Endometrium (tissue), 2 donors: ENCODE measurements at regions not wholly inside any gene's neighbourhood (a gene's known extent, or its start where the extent isn't known, plus 50 kb on each side); places are given as distances from the start of the nearest gene placed in this dataset.
A peak's percentile ranks its signal among the peaks of the same experiment; 100 is the strongest.

Experiments used
- FAIRE-seq: peaks from 2 replicates; lab custom pipeline; 2012; peaks lifted over from hg19 to GRCh38; lab: Jason Lieb, UNC
- donor health status: control.
- donor health status: control.

- FAIRE-seq, result no peak
Measured at GRCh38 chr16:66171578-66171977, 194.9 kb upstream of the CDH5 start.

DNA sequence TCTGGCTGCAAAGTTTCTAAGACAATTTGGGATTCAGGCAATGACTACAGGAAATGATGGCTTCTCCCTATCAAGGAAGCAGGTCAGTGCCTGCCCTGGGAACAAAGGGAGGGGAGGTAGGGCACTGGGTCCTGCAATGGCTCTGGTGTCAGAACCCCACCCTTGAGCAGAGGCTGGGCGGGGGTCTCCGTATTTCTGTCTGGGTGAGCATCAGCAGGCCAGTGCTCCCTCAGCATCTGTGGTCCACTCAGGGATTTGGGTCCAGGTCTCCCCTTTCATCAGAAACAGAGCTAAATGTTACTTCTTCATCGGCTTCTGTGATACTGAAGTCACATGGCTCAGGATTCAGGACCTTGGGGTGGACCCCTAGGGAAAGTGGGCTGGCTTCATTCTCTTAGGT is 195.5 kb upstream of the CDH5 start:
- FAIRE-seq, result no peak

DNA sequence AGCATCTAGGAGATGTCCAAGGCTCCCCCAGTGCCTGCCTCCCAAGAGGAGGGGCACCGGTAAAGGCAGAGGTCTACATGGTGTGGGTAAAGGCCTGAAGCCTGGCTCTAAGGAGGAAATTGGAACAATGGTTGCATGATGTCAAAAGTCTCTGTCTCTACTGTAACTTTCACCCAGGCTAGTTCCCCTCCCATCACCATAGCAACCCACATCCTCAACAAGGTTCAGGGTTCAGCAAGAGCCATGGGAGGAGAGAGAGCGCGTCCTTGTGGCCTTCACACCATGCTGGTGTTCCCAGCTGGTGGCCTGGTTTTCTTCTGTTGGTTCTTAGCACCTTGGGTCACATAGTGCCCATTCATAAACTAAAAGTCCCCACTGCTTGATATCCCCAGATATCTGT is 196.7 kb upstream of the CDH5 start:
- FAIRE-seq, result no peak

- no peak for FAIRE-seq
Measured at GRCh38 chr16:66168777-66169176, 197.7 kb upstream of the CDH5 start.

- no peak for FAIRE-seq
Measured at GRCh38 chr16:66167564-66168291, 198.8 kb upstream of the CDH5 start.

DNA sequence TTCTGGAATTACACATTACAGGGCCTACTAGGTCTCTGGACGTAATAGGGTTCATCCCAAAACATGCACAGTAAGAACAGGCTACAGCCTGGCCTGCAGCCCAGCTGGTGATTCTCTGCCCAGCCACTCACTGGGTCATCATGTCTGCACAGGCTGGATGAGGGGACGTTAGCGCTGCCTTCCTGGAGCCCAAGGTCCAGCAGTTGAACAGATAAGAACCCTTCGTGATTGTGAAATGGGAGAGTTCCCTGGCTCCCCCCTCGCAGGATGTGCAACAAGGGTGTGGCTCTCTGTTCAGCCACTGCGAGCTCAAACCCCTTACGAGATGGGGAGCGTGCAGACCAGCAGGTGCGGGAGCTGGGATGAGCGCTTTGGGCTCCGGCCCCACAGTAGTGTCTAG is 200.0 kb upstream of the CDH5 start:
- no peak for FAIRE-seq

- no peak for FAIRE-seq
Measured at GRCh38 chr16:66165879-66166278, 200.6 kb upstream of the CDH5 start.

DNA sequence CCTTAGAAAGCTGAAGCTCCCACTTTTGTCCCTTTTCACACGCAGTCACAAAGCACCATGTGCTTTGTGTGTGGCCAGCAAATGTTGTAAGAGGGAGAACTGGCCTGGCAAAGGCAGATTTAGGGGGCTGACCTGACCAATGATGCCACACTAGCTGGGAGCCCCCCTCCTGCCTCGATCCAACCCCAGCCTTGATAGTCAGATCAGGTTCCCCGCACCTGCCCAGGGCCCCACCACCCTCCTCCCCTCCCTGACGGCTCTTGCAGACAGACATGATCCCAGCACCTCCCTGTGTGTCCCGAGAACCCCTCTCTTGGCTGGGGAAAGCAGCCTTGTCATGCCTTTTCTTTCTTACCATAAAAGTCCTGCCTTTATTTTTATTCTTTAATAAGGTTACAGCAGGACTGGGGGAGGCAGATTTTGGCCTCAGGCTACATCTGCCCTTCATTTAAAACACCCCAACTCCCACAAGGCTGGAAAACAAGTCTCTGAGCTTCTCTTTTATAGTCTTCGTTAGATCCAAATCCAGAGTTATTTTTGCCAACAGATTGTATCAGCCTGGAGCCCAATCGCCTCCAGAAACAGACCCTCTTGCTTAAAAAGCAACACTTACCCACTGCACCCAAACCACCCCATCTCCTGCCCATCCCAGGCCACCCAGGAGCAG is 201.8 kb upstream of the CDH5 start:
- FAIRE-seq, result peak; percentile 95

DNA sequence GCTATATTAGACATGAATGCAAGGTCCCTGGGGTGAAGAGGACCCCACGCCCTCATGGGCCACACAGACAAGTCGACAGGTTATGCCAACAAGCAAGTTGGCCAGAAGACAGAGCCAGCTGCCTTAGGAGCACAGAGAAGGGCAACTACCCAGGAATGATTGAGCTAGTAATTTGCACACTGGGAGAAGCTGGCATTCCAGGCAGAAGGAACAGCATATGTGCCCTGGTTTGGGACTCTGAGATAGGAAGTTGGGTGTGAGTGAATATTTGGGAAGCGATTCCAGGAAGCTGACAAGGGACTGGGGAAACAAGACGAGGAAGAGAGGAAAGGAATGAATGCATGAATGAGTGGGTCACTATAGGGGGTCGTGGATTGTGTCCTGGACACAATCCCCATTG is 203.7 kb upstream of the CDH5 start:
- no peak for FAIRE-seq

DNA sequence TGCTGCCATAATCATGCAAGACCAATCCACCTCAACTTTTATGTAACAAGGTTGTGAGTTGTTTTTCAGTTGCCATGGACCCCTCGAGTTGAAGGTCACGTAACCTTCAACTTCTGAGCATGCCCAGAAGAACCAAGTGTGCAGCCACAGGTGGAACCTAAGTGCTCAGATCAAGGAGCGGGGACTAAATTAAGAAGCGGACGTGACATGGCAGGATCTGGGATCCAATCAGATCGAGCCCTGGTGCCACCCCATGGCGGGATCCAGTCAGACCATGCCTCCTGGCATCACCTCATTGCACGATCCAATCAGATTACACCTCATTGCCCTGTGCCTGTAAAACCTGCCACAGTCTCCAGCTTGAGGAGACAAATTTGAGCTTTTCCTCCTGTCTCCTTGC is 204.5 kb upstream of the CDH5 start:
- FAIRE-seq, result no peak

DNA sequence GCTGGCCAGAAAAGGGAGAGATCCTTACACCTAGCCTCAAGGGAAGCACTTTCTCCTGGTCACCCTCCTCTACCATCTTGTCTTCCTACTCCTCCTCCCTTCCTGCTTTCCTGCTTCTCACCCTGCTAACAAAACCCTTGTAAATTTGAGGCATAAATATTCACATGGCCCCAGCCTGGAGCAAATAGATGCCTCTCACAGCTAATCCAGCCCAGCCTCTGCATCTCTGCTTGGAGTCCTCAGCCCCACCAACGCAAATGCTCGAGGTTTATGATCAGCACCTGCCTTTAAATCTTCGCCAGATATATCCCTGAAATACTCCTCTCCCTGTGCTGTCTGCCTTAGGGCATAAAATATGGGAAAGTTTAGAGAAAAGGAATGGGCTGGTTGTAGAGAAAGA is 205.2 kb upstream of the CDH5 start:
- no peak for FAIRE-seq

DNA sequence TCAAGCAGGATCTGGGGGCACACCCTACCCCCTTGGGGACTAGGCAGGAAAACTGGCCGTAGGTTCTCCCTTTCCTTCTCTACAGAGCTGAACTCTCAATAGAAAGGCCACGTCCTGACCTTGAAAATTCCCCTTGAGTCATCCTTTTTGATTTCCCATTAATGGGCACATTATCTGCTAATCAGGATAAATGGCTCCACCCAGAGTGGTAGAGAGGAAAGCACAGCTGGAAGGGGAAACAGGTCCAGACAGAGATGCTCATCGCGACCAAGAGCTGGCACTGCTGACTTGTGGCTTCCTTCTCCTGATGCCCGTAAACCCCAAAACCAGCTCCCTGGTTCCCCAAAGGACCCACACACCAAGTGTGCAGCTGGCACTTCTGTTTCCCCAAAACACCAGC is 206.5 kb upstream of the CDH5 start:
- FAIRE-seq, result no peak

DNA sequence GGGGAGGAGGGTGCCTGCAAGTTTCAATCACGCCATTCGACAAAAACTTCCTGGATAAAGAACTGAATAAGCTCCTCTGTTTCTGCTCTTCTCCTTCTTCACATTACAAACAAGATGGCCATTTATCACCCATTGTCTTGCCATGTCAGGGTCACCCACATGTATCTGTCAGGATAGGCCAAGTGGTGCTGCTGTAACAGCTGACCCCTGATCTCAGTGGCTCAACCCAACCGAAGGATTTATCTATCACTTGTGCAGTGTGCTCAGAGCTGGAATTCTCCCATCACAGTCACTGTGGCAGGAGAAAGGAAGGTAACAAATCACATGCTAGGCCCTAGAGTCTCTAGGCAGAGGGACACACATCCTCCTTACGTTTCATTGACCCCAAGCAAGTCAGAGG is 210.0 kb upstream of the CDH5 start:
- FAIRE-seq, result no peak

DNA sequence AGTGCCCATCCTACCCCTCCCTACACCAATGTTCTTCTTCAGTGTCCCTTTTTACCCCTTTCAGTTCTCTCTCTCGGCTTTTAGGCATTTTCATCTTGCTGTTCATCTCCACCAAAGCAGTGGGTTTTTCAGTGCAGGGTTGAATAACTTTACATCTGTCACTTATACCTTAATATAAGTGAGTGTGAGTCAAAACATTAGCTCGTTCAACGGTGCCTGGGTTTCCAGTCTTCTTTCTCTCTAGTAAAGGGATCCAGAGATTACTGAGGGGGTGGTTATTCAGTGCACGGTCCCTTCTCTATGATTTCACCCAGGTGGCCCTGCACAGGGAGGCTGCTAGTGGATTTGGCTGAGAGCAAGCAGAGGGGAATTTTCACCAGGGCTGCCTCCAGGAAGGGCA is 210.6 kb upstream of the CDH5 start:
- FAIRE-seq, result no peak

DNA sequence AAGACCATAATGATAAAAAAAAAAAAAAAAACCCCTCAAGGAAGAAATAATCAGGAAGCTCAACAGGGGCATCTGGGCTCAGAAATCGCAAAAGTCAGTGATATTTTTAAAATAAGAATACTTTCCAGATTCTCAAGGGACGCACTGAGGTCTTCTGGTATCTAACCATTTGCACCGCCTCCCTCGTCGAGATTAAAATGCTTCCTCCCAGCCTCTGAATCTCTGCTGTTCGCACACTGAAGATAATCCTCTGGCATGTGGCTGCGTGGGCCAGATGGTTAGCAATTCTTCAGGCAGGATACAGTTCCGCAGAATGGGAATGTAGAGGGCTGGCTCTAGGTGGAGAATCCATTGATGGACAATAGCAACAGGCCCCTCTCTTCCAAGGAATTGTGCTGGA is 211.7 kb upstream of the CDH5 start:
- no peak for FAIRE-seq

- FAIRE-seq, result peak; percentile 59
Measured at GRCh38 chr16:66152823-66153393, 213.6 kb upstream of the CDH5 start.

DNA sequence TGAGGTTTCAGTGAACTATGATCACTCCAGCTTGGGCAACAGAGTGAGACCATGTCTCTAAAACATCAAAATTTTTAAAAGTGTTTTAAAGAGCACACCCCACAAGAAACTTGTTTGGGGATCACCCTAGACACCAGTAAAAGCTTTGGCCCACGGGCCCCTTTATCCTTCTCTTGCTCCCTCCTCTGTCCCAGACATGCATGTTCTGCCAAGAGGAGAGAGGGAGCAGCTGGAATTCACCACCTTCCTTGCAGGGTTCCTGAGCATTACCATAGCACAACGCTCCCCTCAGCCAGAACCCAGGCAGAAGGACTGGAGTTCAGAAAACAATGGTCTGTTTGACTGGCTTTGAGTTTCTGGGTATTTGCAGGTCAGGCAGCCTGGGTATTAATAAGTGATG is 214.3 kb upstream of the CDH5 start:
- no peak for FAIRE-seq

GRCh38 chr16:66150698-66151482 is 215.6 kb upstream of the CDH5 start:
- FAIRE-seq, result peak; percentile 84

DNA sequence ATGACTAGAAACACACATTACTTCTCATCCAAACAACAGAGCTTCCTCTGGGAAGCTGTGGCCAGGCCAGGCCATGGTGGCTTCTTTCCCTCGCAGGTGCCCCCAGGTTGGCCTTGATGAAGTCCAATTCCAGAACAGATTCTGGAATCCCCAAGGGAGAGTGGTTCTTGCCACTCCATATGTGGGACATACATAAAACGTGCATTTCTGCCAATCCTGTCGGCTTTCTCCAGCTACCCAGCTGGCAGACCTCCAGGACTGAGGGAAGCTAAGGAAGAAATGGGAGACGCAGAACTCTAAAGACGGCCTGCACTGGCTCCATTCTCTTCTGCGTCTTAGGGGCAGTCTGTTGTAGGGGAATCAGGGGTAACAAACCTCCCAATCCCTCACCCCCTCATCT is 219.2 kb upstream of the CDH5 start:
- FAIRE-seq, result no peak

GRCh38 chr16:66146798-66147197 is 219.7 kb upstream of the CDH5 start:
- no peak for FAIRE-seq

DNA sequence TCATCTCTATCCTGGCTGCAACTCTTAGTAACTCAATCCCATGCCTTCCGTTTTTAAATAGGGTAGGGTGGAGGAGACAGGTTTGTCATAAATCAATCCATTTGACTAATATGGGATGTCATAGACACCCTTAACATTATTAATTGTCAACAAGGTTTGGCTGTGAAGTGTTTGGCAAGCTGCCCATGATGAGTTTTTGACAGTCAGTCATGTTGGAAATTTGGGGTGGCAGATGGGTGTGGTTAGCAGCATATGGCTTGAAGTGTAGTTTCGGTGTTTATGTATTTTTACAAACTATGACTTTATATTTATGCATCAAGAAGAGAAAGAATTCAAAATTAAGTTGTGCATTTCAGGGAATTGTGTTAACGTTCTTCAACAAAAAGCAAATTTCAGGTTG is 221.8 kb upstream of the CDH5 start:
- FAIRE-seq, result no peak

GRCh38 chr16:66143415-66143814 is 223.1 kb upstream of the CDH5 start:
- FAIRE-seq, result no peak

DNA sequence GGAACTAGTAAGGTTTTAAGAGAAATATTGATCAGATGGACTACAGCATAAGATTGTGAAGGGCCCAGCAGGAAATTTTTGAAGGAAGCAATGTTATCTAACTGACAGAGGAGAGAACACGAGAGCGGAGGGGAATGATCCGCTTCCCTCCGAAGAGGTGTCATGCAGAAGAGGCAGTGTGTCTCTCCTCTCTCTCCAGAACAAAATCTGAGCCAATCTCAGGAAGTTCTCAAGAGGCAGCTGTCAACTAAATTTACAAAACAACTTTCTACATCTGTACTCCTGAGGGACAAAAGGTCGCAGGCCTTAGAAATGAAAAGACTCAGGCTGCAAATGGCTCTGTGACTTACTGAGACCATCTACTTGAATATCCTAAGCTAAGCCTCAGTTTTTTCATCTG is 224.6 kb upstream of the CDH5 start:
- no peak for FAIRE-seq
